Nephron (organoid): ENCODE measurements at regions not wholly inside any gene's neighbourhood (a gene's known extent, or its start where the extent isn't known, plus 50 kb on each side); places are given as distances from the start of the nearest gene placed in this dataset.

Source experiments
- H3K27ac Mint-ChIP-seq, 3 experiments: 2 replicates each; pipeline ENCODE4 v1.8.0; 2020; ENCODE audit warnings: mixed read lengths in 3 of 3, mild to moderate bottlenecking in 2 of 3, moderate library complexity in 1 of 3
- H3K27me3 Mint-ChIP-seq: 2 replicates; pipeline ENCODE4 v1.8.0; 2021; ENCODE audit warnings: low read depth, mild to moderate bottlenecking, moderate library complexity, mixed read lengths
- H3K36me3 Mint-ChIP-seq: 2 replicates; pipeline ENCODE4 v1.8.0; 2020; ENCODE audit warnings: low read depth, mixed read lengths
- H3K4me1 Mint-ChIP-seq: 2 replicates; pipeline ENCODE4 v1.8.0; 2020; ENCODE audit warnings: mixed read lengths
- H3K4me3 Mint-ChIP-seq, 3 experiments: 2 replicates each; pipeline ENCODE4 v1.8.0; 2020; ENCODE audit warnings: mild to moderate bottlenecking in 3 of 3, mixed read lengths in 3 of 3, moderate library complexity in 2 of 3
- H3K9me3 Mint-ChIP-seq: 2 replicates; pipeline ENCODE4 v1.8.0; 2020; ENCODE audit warnings: mixed read lengths
- TF ChIP-seq, protein P1 (sequence below), 3 experiments: fragments of 200-600 bp; sonication (generic); IDR thresholded peaks; one replicate each; pipeline ENCODE4 v1.5.0; 2021; ENCODE audit warnings: antibody characterized with exemption in 3 of 3; ENCODE audit not compliant: unreplicated experiment in 3 of 3

GRCh38 chr3:174460831-174461230 is 398.3 kb upstream of the NAALADL2 start:
- no peak overlapping the region for H3K27ac Mint-ChIP-seq
- peaks cover 15% of the 10 kb centered on the region for H3K9me3 Mint-ChIP-seq
- no peaks in the 10 kb centered on the region for H3K4me1 Mint-ChIP-seq
- H3K36me3 Mint-ChIP-seq: peaks cover 4% of the 10 kb centered on the region
- H3K4me3 Mint-ChIP-seq: no peak overlapping the region
- no peaks in the 10 kb centered on the region for H3K27me3 Mint-ChIP-seq
- TF ChIP-seq, protein P1, sequence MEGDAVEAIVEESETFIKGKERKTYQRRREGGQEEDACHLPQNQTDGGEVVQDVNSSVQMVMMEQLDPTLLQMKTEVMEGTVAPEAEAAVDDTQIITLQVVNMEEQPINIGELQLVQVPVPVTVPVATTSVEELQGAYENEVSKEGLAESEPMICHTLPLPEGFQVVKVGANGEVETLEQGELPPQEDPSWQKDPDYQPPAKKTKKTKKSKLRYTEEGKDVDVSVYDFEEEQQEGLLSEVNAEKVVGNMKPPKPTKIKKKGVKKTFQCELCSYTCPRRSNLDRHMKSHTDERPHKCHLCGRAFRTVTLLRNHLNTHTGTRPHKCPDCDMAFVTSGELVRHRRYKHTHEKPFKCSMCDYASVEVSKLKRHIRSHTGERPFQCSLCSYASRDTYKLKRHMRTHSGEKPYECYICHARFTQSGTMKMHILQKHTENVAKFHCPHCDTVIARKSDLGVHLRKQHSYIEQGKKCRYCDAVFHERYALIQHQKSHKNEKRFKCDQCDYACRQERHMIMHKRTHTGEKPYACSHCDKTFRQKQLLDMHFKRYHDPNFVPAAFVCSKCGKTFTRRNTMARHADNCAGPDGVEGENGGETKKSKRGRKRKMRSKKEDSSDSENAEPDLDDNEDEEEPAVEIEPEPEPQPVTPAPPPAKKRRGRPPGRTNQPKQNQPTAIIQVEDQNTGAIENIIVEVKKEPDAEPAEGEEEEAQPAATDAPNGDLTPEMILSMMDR (IDR thresholded peaks at IDR 0.05; ENCODE audit: unreplicated experiment in 3 of 3): no peak

GRCh38 chr3:174462916-174463315 is 396.2 kb upstream of the NAALADL2 start:
- H3K4me1 Mint-ChIP-seq: no peaks in the 10 kb centered on the region
- no peaks in the 10 kb centered on the region for H3K27me3 Mint-ChIP-seq
- no peaks in the 10 kb centered on the region for H3K9me3 Mint-ChIP-seq
- H3K27ac Mint-ChIP-seq: no peak overlapping the region
- TF ChIP-seq, protein P1 (IDR thresholded peaks at IDR 0.05; ENCODE audit: unreplicated experiment in 3 of 3): no peak
- no peak overlapping the region for H3K4me3 Mint-ChIP-seq
- no peaks in the 10 kb centered on the region for H3K36me3 Mint-ChIP-seq

- H3K36me3 Mint-ChIP-seq: no peaks in the 10 kb centered on the region
These were observed 394.0 kb upstream of the NAALADL2 start for GRCh38 chr3:174465177-174465576.

GRCh38 chr3:174466471-174467054 is 392.6 kb upstream of the NAALADL2 start:
- Mint-ChIP-seq H3K36me3 (no peaks in the 10 kb centered on the region), H3K4me3 (no peak overlapping the region)

More at GRCh38 chr3:174465177-174465576, 394.0 kb upstream of the NAALADL2 start:
- Mint-ChIP-seq H3K9me3 (peaks cover 2% of the 10 kb centered on the region), H3K27ac (no peak overlapping the region), H3K4me1 (no peaks in the 10 kb centered on the region), H3K27me3 (no peaks in the 10 kb centered on the region), H3K4me3 (no peak overlapping the region)
- TF ChIP-seq, protein P1 (IDR thresholded peaks at IDR 0.05; ENCODE audit: unreplicated experiment in 3 of 3): no peak

DNA sequence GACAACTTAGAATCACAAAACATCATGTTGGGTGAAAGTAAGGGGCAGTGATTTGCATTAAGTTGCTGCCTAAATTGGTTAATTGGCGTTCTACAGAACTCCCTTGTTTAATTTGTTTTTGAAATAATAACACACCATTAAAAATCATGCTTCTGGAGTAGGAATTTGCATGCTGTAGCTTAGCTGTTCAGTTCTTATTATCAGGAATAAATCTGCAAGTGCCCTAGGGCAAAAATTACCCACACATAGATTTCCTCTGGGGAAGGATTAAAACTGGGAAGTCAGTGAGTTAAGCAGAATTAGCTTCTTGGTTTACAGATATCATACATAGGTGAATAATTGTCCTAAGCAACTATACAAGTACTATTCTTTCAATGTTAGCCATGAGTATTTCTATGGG is 381.6 kb upstream of the NAALADL2 start:
- no peak overlapping the region for H3K27ac Mint-ChIP-seq
- H3K27me3 Mint-ChIP-seq: no peaks in the 10 kb centered on the region
- no peaks in the 10 kb centered on the region for H3K4me1 Mint-ChIP-seq
- no peaks in the 10 kb centered on the region for H3K9me3 Mint-ChIP-seq
- TF ChIP-seq, protein P1 (IDR thresholded peaks at IDR 0.05; ENCODE audit: unreplicated experiment in 3 of 3): no peak
- H3K36me3 Mint-ChIP-seq: no peaks in the 10 kb centered on the region
- no peak overlapping the region for H3K4me3 Mint-ChIP-seq

More at GRCh38 chr3:174466471-174467054, 392.6 kb upstream of the NAALADL2 start:
- Mint-ChIP-seq H3K4me1 (no peaks in the 10 kb centered on the region), H3K27ac (no peak overlapping the region), H3K27me3 (no peaks in the 10 kb centered on the region), H3K9me3 (peaks cover 2% of the 10 kb centered on the region)
- TF ChIP-seq, protein P1 (IDR thresholded peaks at IDR 0.05; ENCODE audit: unreplicated experiment in 3 of 3): no peak

DNA sequence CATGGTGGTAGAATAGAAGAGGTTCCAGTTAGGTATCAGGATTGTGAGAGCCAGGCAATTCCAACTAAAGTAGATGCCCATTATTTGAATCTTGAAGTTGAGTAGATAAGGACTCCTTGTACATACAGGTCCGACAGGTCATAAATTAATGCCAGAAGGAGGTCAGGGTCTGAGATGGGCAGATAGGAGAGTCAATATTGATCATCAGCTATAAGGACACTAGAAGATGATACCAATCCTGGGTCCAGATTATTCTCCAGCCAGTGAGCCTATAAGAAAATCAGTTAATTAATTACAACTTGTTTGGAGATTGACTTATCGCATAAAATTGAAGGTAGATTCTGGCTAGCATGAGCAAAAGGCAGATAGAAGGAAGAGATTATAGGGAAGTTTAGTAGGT is 378.4 kb upstream of the NAALADL2 start:
- Mint-ChIP-seq H3K27me3 (no peaks in the 10 kb centered on the region), H3K9me3 (no peaks in the 10 kb centered on the region), H3K4me1 (no peaks in the 10 kb centered on the region), H3K27ac (no peak overlapping the region), H3K4me3 (no peak overlapping the region), H3K36me3 (no peaks in the 10 kb centered on the region)
- TF ChIP-seq, protein P1 (IDR thresholded peaks at IDR 0.05; ENCODE audit: unreplicated experiment in 3 of 3): no peak
